PC-3 (cell line): ENCODE measurements at regions not wholly inside any gene's neighbourhood (a gene's known extent, or its start where the extent isn't known, plus 50 kb on each side); places are given as distances from the start of the nearest gene placed in this dataset.

Experiments used
- EZH2 ChIP-seq: fragments of 300-600 bp; sonication (generic); IDR thresholded peaks from one replicate; pipeline ENCODE4 v1.6.1; 2017; ENCODE audit warnings: antibody characterized with exemption, mild to moderate bottlenecking, low read length; ENCODE audit not compliant: unreplicated experiment
- TF ChIP-seq, protein P1 (sequence below): fragments of 300-600 bp; sonication (generic); conservative IDR thresholded peaks from 2 replicates; pipeline ENCODE4 v1.5.1; 2017; ENCODE audit warnings: antibody characterized with exemption, low read depth, mild to moderate bottlenecking, low read length

DNA sequence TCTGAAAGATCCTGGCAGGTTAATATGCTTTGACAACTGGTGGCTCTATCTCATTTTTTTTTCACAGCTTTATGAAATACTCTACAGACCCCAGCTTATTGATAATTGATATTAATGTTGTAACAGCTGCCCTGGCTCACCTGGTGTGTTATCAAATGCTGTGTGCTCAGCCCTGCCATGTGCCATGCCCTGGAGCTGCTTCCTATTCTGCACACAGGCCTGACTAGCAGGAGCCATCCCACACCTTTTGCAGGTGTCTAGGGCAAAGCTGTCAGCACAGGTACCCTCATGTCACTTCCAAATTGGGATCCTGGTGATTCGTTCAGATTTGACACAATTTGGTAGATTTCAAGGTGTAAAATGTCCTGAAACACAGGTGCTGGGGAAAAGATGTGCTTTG, 254.6 kb upstream of the MAN1A1 start:
- TF ChIP-seq, protein P1, sequence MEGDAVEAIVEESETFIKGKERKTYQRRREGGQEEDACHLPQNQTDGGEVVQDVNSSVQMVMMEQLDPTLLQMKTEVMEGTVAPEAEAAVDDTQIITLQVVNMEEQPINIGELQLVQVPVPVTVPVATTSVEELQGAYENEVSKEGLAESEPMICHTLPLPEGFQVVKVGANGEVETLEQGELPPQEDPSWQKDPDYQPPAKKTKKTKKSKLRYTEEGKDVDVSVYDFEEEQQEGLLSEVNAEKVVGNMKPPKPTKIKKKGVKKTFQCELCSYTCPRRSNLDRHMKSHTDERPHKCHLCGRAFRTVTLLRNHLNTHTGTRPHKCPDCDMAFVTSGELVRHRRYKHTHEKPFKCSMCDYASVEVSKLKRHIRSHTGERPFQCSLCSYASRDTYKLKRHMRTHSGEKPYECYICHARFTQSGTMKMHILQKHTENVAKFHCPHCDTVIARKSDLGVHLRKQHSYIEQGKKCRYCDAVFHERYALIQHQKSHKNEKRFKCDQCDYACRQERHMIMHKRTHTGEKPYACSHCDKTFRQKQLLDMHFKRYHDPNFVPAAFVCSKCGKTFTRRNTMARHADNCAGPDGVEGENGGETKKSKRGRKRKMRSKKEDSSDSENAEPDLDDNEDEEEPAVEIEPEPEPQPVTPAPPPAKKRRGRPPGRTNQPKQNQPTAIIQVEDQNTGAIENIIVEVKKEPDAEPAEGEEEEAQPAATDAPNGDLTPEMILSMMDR: no peak
- TF ChIP-seq EZH2: no peak
